Ecto neural progenitor cell (in vitro differentiated cells): ENCODE measurements at regions not wholly inside any gene's neighbourhood (a gene's known extent, or its start where the extent isn't known, plus 50 kb on each side); places are given as distances from the start of the nearest gene placed in this dataset.

ENCODE experiments used
- DNase-seq: peaks from one replicate; pipeline ENCODE4 v3.0.0-alpha.2; 2018; ENCODE audit warnings: low spot score

GRCh38 chr10:91036807-91037411, 116.0 kb upstream of the ANKRD1 start:
- no peak for DNase-seq

GRCh38 chr10:91038971-91039370, 118.1 kb upstream of the ANKRD1 start:
- DNase-seq: no peak

- DNase-seq: no peak
Measured at GRCh38 chr10:91040343-91040742, 119.5 kb upstream of the ANKRD1 start.

GRCh38 chr10:91042069-91042468, 121.2 kb upstream of the ANKRD1 start:
- DNase-seq: no peak

- no peak for DNase-seq
Measured at GRCh38 chr10:91043173-91043910, 122.5 kb upstream of the ANKRD1 start.

GRCh38 chr10:91046869-91047268, 126.0 kb upstream of the ANKRD1 start:
- DNase-seq: no peak

- no peak for DNase-seq
Measured at GRCh38 chr10:91048380-91048779, 127.5 kb upstream of the ANKRD1 start.

GRCh38 chr10:91049296-91049987, 128.6 kb upstream of the ANKRD1 start:
- DNase-seq: no peak

GRCh38 chr10:91049988-91050360, 129.1 kb upstream of the ANKRD1 start:
- DNase-seq: no peak

- DNase-seq: no peak
Measured at GRCh38 chr10:91050371-91051034, 129.6 kb upstream of the ANKRD1 start.

GRCh38 chr10:91051829-91052228, 130.9 kb upstream of the ANKRD1 start:
- no peak for DNase-seq

- no peak for DNase-seq
Measured at GRCh38 chr10:91054325-91054724, 133.4 kb upstream of the ANKRD1 start.

- DNase-seq: no peak
Measured at GRCh38 chr10:91061187-91061586, 140.3 kb upstream of the ANKRD1 start.

- DNase-seq: no peak
Measured at GRCh38 chr10:91061608-91062007, 140.7 kb upstream of the ANKRD1 start.

- no peak for DNase-seq
Measured at GRCh38 chr10:91062091-91062490, 141.2 kb upstream of the ANKRD1 start.

GRCh38 chr10:91071786-91072185, 148.7 kb upstream of the PCGF5 start:
- DNase-seq: no peak

GRCh38 chr10:91073286-91073979, 147.0 kb upstream of the PCGF5 start:
- DNase-seq: no peak

- no peak for DNase-seq
Measured at GRCh38 chr10:91076991-91077548, 143.4 kb upstream of the PCGF5 start.

GRCh38 chr10:91077549-91078071, 142.9 kb upstream of the PCGF5 start:
- no peak for DNase-seq

- no peak for DNase-seq
Measured at GRCh38 chr10:91080776-91081175, 139.7 kb upstream of the PCGF5 start.

- no peak for DNase-seq
Measured at GRCh38 chr10:91082447-91082846, 138.0 kb upstream of the PCGF5 start.
